RWPE2 (cell line): ENCODE measurements at regions not wholly inside any gene's neighbourhood (a gene's known extent, or its start where the extent isn't known, plus 50 kb on each side); places are given as distances from the start of the nearest gene placed in this dataset.

ENCODE experiments used
- ATAC-seq: fragments of 200-7000 bp; cut with Tn5 transposase; 3 replicates; pipeline ENCODE4 v1.9.1; 2021; ENCODE audit warnings: low read depth
- DNase-seq: peaks from one replicate; pipeline ENCODE4 v3.0.0-alpha.2; 2020; ENCODE audit warnings: low spot score
- H3K27ac ChIP-seq: fragments of 450-650 bp; 2 replicates; pipeline ENCODE4 v1.5.1; 2017; ENCODE audit warnings: mild to moderate bottlenecking; ENCODE audit not compliant: poor library complexity, severe bottlenecking
- H3K27me3 ChIP-seq: fragments of 250-450 bp; sonication (Bioruptor Pico); 2 replicates; pipeline ENCODE4 v1.5.1; 2021; ENCODE audit warnings: mild to moderate bottlenecking, moderate library complexity; ENCODE audit not compliant: insufficient read depth, poor library complexity, severe bottlenecking
- H3K36me3 ChIP-seq: fragments of 250-450 bp; sonication (Bioruptor Pico); 2 replicates; pipeline ENCODE4 v1.5.1; 2020; ENCODE audit warnings: low read depth, mild to moderate bottlenecking, moderate library complexity
- H3K4me1 ChIP-seq: fragments of 250-450 bp; sonication (Bioruptor Pico); 2 replicates; pipeline ENCODE4 v1.5.1; 2021; ENCODE audit warnings: mild to moderate bottlenecking, moderate library complexity; ENCODE audit not compliant: insufficient read depth, poor library complexity, severe bottlenecking
- H3K4me3 ChIP-seq: fragments of 250-450 bp; sonication (Bioruptor Pico); 2 replicates; pipeline ENCODE4 v1.5.1; 2021; ENCODE audit warnings: mild to moderate bottlenecking, moderate library complexity; ENCODE audit not compliant: severe bottlenecking
- H3K9me3 ChIP-seq: fragments of 250-450 bp; sonication (Bioruptor Pico); 2 replicates; pipeline ENCODE4 v1.5.1; 2021; ENCODE audit warnings: mild to moderate bottlenecking, moderate library complexity; ENCODE audit not compliant: severe bottlenecking
- CTCF ChIP-seq: fragments of 450-650 bp; IDR thresholded peaks from one replicate; pipeline ENCODE4 v1.5.1; 2017; ENCODE audit warnings: mild to moderate bottlenecking, moderate library complexity; ENCODE audit not compliant: poor library complexity, severe bottlenecking

GRCh38 chr9:111107141-111107540 is 68.9 kb upstream of the LPAR1 start:
- Histone ChIP-seq H3K4me1 (no peaks in the 10 kb centered on the region), H3K4me3 (no peak overlapping the region), H3K9me3 (no peaks in the 10 kb centered on the region), H3K27ac (no peak overlapping the region), H3K36me3 (no peaks in the 10 kb centered on the region), H3K27me3 (no peaks in the 10 kb centered on the region)
- no peak for ATAC-seq
- TF ChIP-seq CTCF = no peak
- DNase-seq = no peak

GRCh38 chr9:111106202-111106601 is 67.9 kb upstream of the LPAR1 start:
- TF ChIP-seq CTCF = no peak
- Histone ChIP-seq H3K27me3 (no peaks in the 10 kb centered on the region), H3K36me3 (no peaks in the 10 kb centered on the region), H3K4me1 (no peaks in the 10 kb centered on the region), H3K27ac (no peak overlapping the region), H3K9me3 (no peaks in the 10 kb centered on the region), H3K4me3 (no peak overlapping the region)
- ATAC-seq (no peak), DNase-seq (no peak)

GRCh38 chr9:111102793-111103464 is 64.7 kb upstream of the LPAR1 start:
- Histone ChIP-seq H3K4me1 (no peaks in the 10 kb centered on the region), H3K4me3 (no peak overlapping the region), H3K27me3 (no peaks in the 10 kb centered on the region), H3K36me3 (no peaks in the 10 kb centered on the region), H3K27ac (no peak overlapping the region), H3K9me3 (no peaks in the 10 kb centered on the region)
- TF ChIP-seq CTCF = no peak
- ATAC-seq (no peak), DNase-seq (no peak)

GRCh38 chr9:111099199-111100008 is 61.1 kb upstream of the LPAR1 start:
- Histone ChIP-seq H3K27ac (no peak overlapping the region), H3K36me3 (no peaks in the 10 kb centered on the region), H3K4me3 (no peak overlapping the region), H3K4me1 (peaks cover 3% of the 10 kb centered on the region), H3K27me3 (no peaks in the 10 kb centered on the region), H3K9me3 (no peaks in the 10 kb centered on the region)
- DNase-seq (no peak), ATAC-seq (no peak)
- no peak for TF ChIP-seq CTCF

DNA sequence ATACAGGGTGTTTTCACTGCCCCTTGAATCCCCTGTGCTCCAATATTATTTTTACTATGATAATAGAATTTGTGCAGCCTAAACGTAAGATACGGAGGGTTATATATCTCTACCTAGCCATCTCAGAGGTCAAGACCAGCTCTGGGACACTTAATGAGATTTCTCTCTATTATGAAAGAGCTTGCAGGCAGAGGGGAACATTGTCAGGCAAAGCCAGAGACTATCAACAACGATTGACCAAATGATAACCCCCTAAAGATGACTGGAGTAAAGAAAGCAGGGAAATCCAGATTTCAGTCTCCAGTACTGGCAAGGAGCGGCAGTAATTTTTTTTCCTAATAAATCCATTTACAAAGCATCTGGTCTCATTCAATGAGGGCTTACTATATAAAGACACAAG is 59.8 kb upstream of the LPAR1 start:
- ATAC-seq = no peak
- Histone ChIP-seq H3K27me3 (no peaks in the 10 kb centered on the region), H3K9me3 (no peaks in the 10 kb centered on the region), H3K27ac (no peak overlapping the region), H3K4me3 (no peak overlapping the region), H3K36me3 (no peaks in the 10 kb centered on the region), H3K4me1 (peaks cover 3% of the 10 kb centered on the region)
- no peak for TF ChIP-seq CTCF
- no peak for DNase-seq
